HG02981 (cell line): ENCODE measurements at regions not wholly inside any gene's neighbourhood (a gene's known extent, or its start where the extent isn't known, plus 50 kb on each side); places are given as distances from the start of the nearest gene placed in this dataset.

Source experiments
- ATAC-seq: cut with Tn5 transposase; IDR thresholded peaks from one replicate; pipeline ENCODE4 v1.9.1; 2021; ENCODE audit warnings: mild to moderate bottlenecking, moderate library complexity; ENCODE audit not compliant: unreplicated experiment

DNA sequence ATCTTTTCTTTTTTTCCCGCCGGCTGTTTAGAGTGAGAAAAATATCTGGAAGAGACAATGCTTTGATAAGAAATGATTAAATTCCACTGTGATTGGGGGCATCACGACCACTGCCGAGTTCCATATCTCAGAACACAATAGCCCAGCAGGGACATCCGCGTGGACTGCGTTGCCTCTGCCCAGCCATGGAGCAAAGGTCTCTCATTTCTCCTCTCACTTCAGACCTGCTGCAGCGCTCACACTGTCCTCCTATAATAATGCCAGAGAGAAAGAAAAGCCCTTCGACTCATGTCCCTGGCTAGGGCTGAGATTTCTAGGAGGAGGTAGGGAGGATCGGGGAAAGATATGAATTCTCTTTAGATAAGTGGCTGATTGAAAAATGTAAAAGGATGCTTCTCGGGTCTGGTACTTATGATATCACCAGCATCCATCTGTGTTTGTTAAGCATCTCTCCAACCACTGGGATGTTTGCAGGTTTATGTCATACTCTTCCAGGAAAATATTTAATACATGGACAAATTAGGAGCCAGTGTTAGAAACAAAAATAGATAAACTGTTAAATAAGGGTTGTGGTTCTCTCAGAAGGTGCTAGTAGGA lies 472.9 kb upstream of the AKR1E2 start:
- ATAC-seq: no peak

DNA sequence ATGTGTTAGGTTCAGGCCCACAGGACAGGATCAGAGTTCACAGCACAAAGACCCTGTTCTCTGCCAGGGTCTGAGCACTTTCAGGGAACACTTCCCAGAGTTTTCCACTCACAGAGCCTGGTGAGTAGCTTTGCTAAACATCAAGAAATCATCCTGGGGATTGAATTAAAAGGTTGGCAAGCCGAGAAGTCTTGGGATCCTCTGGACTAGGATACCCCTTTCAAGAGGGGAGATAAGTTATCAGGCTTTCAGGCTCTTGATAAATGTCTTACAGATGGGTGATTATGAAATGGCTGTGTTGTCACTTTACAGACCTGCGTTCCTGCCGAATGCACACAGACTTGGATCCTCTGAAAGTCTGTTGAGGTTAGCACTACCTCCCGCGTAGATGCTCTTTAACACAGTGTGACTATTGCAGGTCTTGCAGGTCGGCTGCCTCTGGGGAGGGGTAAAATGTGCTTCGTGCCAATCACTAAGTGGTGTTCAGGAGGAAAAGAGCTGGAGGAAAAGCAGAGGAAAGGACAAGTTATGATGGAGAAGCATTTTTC lies 473.5 kb upstream of the AKR1E2 start:
- ATAC-seq: no peak

DNA sequence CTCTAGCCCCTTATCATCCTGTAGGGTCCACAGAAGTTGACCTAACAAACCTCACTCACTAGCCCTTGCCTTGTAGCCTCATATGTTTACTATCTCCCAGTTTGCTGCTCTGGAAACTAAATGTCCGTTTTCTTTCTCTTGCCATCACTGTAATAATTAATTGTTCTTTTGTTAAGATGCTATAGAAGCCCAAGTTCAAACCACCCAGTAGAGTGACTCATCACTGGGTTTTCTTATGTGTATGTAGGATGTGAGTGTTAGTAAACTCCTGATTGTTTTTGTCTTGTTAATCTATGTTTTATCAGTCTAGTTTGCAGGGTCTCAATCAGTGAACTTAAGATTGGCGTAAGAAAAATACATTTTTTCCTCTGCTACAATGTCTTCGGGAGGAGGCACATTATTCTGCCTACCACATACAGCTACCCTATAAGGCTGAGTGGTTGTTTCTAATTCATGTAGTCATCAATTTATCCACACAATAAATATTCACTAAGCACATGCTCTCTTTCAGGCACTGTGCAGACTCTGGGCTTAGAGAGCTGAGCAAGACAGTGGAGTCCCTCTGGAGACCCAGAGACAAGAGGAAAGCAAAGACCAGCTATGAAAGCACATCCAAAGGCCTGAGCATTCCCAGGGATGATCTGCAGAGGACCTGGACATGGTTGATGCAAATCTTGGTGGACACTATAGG lies 474.1 kb upstream of the AKR1E2 start:
- no peak for ATAC-seq

DNA sequence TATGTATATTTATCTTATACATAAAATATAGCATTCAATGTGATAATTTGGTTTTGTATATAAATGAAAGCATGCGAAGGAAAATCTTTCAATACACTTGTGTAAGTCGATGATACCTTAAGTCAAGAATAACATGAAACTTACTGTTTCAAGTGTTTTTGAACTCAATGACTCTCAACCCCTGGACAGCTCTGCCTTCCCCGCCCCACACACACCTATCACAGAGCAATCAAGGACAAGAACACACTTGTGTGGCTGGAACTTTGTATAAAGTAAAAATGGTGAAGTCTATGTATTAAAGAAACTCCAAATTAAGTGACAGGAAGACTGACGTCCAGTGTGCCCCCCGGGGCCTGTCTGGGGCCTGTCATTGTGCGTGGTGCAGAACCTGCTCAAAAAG lies 478.6 kb upstream of the AKR1E2 start:
- ATAC-seq: no peak

DNA sequence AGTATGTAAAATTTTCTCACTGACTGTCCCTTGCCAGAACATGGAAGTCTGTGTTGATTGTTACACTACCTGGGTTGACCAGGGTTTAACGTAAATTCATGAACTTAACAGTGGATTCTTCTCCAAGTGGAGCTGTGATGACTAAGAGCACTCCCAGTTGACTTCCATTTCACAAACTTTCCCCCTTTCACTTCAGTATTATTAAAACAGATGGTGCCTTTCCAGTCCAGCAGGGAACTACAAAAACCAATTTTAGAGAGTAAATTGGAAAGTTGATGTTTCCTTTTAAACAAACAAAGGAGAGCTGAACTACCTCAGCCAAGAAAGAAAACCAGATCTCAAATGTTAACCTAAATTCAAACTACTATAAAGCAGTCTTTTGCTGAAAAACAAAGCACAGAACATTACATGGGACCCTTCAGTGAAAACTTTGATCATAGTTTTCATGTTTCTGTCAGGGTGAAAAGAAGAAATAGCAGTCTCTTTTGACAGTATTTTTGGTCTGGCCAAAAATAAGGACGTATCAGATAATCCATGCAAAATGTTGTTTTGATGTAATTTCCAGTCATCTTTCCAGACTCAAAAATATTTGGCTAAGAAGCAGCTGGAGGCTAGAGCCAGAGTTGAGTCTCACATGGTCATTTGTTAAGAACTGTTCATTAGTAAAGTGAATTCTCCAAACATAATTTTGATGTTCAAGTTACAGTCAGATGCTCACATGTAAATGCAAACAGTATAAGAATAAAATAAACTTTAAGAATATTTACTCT lies 479.9 kb upstream of the AKR1E2 start:
- ATAC-seq: no peak

DNA sequence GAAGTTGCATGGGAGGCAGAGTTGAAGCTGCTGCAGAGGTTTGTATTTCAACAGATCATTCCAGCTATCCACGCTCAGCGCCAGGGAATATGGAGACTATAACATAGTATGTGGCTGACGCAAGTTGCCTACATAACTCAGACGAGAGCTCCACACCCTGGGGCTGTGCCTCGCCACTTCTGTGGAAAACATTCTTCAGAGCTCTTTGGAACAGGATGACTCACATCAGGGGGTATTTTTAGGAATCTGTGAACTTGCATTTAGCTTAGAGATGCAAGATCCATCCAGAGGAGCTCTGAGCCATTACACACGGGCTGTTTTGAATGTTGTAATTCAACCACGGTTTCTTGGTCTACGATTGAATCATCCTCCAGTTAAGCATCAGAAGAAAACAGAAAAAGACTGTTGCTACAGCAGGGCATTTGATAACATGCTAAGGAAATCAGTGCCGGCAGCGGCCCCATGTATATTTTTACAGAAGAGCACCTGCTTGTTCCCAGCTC lies 481.5 kb upstream of the AKR1E2 start:
- no peak for ATAC-seq

DNA sequence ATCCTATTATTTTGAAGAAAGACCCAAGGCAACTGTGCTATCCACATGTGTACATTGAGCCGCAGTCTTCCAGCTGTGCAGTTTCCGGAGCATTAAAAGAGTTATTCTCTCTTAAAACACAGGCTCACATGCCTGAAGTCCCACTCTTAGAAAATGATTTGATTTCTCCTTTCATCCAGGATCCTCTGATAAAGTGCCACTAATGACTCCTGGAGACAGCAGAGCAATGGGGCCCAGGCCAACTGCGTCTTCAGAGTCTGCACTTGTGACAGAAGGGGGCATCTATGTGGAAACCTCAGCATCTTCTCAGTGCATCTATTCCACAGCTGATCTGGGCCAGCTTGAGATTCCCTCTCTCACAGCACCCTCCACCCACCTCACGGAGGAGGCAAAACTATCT lies 482.1 kb upstream of the AKR1E2 start:
- ATAC-seq: no peak

DNA sequence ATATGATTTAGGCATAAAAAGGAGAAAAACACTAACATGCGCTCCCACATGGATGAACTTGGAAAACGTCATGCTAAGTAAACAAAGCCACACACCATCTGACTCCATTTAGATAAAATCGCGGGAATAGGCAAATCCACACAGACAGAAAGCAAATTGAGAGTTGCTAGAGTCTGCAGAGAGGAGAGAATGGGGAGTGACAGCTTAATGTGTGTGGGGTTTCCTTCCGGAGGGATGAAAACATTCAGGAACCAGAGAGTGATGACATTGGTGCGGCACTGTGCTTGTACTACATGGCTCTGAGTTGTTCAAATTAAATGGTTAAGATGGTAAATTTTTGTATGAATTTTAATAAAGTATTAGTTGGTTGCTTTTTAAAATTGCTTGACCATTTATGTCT lies 482.9 kb upstream of the AKR1E2 start:
- no peak for ATAC-seq

DNA sequence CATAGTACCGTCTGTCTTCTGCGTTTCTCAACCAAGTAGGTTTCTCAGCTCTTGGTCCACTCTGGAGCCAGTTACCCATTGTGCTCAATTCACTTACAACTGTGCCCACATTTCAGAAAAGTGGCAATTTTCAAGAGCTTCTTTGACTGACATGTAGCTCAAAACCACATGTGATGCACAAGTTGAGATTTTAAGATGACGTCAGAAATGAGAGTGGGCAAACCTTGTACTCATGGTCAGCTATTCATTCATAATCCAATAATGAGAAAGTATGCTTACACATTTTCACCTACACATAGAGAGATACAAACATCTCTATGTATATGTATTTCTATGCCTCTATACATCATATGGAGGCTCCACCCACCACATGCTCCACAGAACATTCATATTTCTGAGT lies 487.2 kb upstream of the AKR1E2 start:
- ATAC-seq: no peak

DNA sequence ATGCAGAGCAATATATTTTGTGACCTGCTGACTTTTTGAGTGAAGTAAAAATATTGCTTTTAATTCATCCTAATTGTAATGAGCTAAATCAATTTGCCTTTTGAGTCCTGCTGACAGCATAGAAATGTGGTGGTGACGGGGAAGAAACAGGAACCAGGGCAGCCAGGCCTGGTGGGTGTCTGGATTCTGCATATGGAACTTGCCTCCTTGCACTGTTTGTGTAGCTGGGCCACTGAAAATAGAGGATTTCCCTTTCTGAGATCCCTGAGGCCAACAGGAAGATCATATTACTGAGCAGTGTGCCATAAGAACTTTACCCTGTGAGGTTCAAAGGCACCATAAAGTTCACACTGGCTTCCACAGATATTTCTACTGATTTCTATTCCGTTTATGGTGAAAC lies 488.4 kb upstream of the AKR1E2 start:
- no peak for ATAC-seq

DNA sequence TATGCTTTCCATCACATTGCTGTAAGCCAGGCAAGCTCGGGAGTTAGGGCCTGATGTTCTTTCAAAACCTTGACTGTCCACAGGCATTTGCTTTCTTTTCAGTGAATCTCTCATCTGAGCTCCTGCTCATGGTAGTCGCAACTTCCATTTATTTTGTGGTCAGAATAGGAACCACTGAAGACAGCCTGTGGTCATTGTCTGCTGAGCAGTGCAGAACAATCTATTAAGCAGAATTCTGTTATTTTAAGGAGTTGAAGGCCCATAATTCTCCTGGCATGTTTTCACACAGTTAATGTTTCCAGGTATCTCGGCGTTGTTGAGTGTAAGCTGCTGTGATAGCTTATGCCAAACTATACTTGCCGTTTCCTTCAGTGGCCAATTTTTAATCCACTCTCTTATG lies 491.1 kb upstream of the AKR1E2 start:
- no peak for ATAC-seq

DNA sequence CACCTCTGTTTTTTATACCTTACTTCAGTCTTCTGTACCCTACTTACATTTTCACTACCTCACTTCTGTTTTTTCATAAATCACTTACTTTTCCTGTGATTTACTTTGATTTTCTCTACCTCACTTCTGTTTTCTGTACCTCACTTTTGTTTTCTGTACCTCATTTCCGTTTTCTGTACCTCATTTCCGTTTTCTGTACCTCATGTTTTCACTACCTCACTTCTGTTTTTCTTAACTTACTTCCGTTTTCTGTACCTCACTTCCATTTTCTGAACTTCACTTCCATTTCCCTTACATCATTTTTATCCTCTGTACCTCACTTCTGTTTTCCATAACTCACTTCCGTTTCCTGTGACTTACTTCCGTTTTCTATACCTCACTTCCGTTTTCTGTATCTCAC lies 492.0 kb upstream of the AKR1E2 start:
- ATAC-seq: no peak

DNA sequence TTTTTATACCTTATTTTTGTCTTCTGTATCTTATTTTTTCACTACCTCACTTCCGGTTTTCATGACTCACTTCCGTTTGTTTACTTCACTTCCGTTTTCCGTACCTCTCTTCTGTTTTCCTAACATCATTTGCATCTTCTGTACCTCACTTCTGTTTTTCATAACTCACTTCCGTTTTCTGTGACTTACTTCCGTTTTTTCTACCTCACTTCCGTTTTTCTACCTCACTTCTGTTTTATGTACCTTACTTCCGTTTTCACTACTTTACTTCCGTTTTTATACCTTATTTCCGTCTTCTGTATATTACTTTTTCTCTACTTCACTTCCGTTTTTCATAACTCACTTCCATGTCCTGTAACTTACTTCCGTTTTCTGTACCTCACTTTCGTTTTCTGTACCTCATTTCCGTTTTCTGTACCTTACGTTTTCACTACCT lies 492.5 kb upstream of the AKR1E2 start:
- ATAC-seq: no peak

DNA sequence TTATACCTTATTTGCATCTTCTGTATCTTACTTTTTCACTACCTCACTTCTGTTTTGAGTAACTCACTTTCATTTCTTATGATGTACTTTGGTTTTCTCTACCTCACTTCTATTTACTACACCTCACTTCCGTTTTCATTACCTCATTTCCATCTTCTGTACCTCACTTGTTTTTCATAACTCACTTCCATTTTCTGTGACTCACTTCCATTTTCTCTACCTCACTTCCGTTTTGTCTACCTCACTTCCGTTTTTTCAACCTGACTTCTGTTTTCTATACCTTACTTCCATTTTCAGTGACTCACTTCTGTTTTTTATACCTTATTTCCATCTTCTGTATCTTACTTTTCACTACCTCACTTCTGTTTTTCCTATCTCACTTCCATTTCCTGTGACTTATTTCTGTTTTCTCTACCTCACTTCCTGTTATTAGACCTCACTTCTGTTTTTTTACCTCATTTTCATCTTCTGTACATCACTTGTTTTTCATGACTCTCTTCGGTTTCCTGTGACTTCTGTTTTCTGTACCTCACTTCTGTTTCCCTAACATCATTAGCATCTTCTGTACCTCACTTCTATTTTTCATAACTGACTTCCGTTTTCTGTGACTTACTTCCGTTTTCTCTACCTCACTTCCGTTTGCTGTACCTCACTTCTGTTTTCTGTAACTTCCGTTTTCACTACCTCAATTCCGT lies 493.1 kb upstream of the AKR1E2 start:
- no peak for ATAC-seq

DNA sequence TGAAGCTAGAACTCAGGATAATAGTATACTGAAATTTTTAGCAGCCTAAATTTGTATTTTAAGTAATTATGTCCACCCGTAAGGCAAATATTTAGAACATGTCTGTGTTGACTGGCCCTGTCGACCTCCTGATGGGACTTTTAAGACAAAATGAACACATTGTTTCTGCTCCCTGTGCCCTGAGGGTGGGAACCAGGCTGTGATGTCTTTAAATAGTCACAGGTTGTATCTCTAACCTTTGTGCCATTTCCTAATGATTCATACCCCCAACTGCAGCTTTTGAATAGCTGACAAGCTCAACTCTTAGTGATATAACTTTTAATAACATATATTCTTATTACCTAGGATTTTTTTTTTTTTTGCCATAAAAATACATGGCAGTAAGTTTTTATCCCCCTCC lies 494.9 kb upstream of the AKR1E2 start:
- no peak for ATAC-seq

DNA sequence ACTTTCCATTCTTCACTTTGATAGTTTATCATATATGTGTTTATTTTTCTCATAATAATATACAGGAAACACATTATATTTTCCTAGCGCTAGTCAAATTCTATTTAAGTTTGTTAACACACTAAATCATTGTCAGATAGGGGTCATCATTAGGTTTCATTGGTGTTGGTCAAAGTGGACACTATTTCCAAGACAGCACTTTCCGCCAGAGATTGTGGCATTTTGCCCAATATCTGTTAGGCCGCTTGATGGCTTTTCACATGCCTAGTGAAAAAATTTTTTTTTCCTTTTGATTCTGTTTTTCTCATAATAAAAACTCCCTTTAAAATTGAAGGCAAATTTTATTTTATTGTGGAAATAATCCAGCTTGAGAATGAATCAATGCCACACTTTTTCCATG lies 495.4 kb upstream of the AKR1E2 start:
- ATAC-seq: no peak

DNA sequence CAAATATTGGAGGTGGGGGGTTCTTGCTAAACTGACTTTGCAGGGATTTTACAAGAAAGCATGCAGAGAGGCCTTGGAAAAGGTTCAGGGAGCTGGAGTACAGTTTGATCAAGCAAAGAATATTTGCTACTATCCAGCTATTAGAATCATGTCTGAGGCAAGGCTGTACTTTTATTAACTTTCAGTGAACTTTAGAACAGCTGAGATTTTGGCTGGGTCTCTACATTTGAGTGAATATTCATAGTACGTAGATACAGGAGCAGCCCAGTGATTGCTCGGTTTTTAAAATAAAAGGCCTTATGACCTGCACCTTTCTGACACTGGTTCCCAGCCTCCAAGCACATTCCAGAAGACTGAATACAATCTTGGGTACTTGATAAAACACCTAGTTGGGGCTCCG lies 496.8 kb upstream of the AKR1E2 start:
- ATAC-seq: no peak

DNA sequence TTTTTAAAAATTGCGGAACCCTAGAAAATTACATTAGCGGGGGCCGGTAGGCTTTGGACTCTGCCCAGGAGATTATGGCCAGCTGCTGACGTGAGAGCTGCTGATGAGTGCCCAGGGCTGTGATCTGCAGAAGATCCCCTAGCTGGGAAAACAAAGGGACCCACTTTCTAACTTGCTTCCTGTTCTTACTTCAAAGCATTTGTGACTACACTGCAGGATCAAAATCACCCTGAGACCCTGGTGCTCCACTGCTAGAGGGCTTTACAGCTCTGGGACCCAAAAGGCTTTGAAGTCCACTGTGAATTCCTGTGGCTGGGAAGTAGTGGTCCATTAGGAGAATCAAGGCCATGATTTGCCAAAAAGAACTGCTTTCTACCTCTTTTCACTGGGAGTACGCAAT lies 499.4 kb upstream of the AKR1E2 start:
- ATAC-seq: no peak

DNA sequence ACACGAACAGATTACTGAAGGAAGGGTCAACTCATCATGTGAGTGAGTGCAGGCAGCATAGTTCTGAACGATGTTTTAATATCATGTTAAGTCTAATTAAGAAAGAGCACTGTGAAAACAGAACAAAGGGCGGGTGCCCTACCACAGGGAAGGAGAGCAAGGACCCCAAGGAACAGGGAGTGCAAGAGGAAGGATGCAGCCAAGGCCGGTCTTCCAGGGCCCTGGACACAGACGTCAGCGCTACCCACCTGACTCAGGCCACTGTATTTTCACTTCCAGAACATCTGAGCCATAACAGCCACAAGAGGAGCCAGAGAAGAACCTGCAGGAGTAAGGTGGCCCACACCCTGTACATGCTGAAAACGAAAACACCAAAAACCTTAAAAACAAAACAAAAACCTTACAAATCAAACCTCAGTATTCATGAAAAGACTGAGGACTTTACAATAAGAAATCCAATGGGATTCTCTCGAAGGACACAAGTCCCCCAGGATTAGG lies 506.1 kb upstream of the AKR1E2 start:
- ATAC-seq: no peak

DNA sequence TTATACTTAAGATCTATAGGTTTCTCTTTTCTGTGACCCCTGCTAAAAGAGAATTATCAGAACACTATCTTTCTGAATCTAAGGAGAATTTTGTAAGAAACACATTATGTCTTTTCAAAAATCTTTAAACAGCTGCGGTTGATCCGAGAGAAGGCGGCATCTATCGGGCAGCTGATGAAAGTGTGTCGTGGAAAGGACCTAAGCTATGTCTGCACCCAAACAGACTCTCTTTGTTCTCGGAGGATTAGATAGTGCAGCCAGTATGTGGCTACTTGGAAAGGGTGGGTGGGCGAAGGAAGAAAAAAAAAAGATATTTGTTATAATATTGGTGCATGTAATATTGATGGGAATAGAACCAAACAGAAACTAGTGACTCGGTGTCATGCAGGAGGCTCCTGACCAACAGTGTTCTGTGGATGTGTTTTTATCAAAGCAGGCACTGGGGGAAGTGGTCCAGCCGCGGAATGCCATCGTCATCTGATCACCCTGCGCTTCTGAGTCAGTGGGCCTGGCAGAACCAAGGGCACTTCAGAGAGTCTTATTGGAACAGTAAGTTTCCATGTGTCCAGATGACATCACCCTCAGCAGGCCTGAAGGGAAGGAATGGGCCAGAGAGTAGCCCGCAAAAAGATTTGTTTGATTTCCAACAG lies 509.7 kb upstream of the AKR1E2 start:
- ATAC-seq: no peak

DNA sequence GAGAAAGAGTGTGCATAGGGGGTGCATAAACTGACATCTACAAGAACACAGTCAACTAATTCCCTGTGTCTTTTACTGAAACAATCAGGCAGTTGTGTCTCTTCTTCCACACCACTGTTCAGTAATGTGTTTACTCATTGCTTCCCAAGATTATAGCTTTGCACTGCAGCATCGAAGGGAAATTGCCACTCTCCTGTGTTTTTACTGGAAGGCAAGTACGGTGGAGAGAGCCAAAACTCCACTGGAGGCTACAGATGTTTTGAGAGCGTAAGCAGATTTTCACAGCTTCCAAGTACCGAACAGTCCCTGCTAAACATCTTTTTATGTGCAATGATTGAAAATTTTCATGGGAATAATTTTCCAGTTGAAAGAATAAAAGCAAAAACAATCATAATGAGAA lies 510.5 kb upstream of the AKR1E2 start:
- ATAC-seq: no peak
